ENCODE measurements at regions not wholly inside any gene's neighbourhood (a gene's known extent, or its start where the extent isn't known, plus 50 kb on each side); places are given as distances from the start of the nearest gene placed in this dataset.
"Not testable (repeated sequence)": the region's sequence is repeated elsewhere in the genome, so short reads cannot be mapped to it uniquely, and the experiment has no call there.

- no peak for DNase-seq (ENCODE audit: low spot score)
Observed at GRCh38 chr9:81351166-81351565, 338.2 kb downstream of the TLE1 start.

DNA sequence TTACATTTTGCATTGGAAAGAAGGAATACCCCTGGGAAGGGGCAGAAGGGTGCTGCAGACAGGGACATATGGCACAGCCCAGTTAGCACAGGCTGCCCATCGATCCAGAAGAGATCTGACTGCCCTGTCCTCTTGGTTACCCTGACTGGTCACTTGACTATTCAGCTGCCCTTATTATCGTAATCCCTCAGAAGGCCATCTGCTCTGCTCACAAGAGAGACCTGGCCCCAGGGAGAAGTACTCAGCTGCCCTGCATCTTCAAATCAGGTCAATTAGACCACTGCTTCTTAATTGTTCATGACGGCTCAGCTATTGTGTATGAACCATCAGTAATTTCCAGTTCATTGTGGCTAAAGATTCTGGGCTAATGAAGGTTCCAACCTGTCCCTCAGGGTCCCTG is 345.0 kb downstream of the TLE1 start:
- DNase-seq (ENCODE audit: low spot score) = peak; percentile 34

- DNase-seq (ENCODE audit: low spot score) = no peak
Observed at GRCh38 chr9:81335879-81336421, 353.4 kb downstream of the TLE1 start.

DNA sequence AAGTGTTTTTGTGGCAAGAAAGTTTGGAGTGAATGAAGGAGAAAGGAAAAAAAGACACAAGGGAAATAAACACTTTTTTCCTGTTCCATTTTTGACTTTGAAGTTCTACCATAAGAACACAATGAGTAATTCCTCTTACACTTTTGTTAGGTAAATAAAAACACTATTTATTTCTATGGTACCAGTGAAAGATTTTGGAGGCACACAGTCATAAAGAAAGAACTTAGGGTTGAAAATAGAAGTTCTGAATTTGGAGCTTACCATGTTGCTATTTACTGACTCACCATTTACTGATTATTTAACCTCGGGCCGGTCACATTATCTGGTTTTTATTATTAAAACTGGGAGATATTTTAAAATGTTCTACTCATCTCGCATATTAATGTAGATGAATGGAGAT is 367.8 kb downstream of the TLE1 start:
- DNase-seq (ENCODE audit: low spot score) = no peak

GRCh38 chr9:81320909-81321482 is 368.4 kb downstream of the TLE1 start:
- no peak for DNase-seq (ENCODE audit: low spot score)

GRCh38 chr9:81318571-81318970 is 370.8 kb downstream of the TLE1 start:
- no peak for DNase-seq (ENCODE audit: low spot score)

DNA sequence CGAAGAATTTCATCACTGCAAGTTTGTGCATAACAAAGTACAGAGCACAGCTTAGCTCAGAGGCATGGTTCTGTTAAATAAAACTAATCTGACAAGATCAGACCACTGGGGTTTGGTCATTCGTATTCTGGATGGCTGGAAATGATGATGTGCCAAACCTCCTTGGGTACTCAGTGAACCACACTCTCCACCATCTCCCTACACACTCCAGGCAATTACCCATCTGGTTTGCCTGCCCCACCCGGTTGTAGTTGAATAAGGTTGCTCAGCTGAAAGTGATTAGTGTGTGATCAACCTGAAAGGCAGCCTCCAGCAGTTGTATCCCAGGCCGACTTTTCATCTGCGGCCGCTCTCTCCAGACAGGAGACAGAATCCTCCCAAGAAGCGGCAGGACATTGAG is 371.4 kb downstream of the TLE1 start:
- no peak for DNase-seq (ENCODE audit: low spot score)

DNA sequence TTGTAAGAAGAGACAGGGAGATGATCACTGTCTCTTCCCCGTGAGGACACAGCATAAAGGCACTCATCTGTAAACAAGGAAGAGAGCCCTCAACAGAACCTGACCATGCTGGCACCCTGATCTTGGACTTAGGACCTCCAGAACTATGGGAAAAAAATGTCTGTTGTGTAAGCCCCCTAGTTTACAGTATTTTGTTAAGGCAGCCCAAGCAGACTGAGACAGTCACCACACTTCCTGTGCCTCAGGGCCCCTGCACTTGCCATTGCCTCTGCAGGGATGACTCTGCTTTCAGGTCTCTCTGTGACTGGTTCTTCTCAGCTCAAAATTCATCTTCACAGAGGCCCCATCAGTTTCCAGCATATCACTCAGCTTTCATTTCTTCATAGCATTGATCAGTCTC is 372.1 kb downstream of the TLE1 start:
- no peak for DNase-seq (ENCODE audit: low spot score)

DNA sequence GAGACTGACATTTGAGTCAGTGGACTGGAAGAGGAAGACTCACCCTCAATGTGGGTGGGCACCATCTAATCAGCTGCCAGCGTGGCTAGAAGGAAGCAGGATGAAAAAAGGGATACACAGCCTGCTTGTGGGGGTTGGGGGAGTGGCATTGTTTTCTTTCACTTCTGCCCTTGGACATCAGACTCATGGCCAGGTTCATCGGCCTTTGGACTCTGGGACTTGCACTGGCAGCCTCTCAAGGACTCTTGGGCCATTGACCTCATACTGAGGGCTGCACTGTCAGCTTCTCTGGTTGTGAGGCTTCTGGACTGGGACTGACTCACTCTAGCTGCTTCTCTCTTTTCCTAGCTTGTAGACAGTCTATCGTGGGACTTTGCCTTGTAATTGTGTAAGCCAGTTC is 374.9 kb downstream of the TLE1 start:
- no peak for DNase-seq (ENCODE audit: low spot score)

GRCh38 chr9:81313877-81314276 is 375.5 kb downstream of the TLE1 start:
- DNase-seq (ENCODE audit: low spot score) = no peak

- DNase-seq (ENCODE audit: low spot score) = no peak
Observed at GRCh38 chr9:81312346-81312745, 377.0 kb downstream of the TLE1 start.

GRCh38 chr9:81308404-81308803 is 380.9 kb downstream of the TLE1 start:
- no peak for DNase-seq (ENCODE audit: low spot score)

DNA sequence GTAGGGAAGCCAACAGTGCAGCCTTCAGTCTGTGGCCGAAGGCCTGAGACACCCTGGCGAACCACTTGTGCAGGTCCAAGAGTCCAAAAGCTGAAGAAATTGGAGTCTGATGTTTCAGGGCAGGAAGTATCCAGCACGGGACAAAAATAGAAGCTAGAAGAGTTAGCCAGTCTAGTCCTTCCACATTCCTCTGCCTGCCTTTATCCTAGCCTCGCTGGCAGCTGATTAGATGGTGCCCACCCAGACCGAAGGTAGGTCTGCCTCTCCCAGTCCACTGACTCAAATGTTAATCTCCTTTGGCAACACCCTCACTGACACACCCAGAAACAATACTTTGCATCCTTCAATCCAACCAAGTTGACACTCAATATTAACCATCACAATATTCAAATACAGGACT is 381.6 kb downstream of the TLE1 start:
- not testable (repeated sequence) for DNase-seq (ENCODE audit: low spot score)

DNA sequence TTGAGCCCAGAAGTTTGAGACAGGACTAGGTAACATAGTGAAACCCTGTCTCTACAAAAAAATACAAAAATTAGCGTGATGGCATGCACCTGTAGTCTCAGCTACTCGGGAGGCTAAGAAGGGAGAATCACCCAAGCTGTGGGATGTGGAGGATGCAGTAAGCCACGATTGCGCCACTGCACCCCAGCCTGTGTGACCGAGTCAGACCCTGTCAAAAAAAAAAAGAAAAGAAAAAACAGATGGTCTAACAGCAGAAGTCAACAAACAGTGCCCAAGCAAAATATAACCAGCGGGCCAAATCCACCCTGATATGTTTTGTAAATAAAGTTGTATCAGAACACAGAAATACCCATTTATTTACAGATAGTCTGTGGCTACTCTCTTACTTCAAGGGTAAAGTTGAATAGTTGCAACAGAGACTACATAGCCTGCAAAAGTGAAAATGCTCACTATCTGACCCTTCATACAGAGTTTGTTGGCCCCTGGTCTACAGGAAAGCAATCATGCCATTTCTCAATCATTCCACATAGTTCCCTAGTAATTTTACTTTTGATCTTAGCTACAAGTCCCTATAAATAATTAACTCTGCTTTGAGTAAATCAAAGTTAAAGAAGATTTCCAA is 383.7 kb downstream of the TLE1 start:
- no peak for DNase-seq (ENCODE audit: low spot score)

DNA sequence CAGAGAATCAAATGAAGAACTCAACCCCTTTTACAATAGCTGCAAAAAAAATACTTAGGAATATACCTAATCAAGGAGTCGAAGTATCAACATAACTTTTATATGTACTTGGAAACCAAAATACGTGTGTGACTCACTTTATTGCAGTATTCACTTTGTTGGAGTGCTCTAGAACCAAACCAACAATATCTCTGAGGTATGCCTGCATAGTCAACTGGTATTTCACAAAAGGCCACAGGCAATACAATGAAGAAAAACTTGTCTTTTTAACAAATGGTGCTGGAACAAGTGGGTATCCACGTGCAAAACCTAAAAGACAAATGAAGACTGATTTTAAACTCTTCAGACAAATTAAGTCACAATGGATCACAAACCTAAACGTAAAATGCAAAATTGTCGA is 385.7 kb downstream of the TLE1 start:
- DNase-seq (ENCODE audit: low spot score) = no peak

- no peak for DNase-seq (ENCODE audit: low spot score)
Observed at GRCh38 chr9:81293651-81294050, 395.7 kb downstream of the TLE1 start.

- no peak for DNase-seq (ENCODE audit: low spot score)
Observed at GRCh38 chr9:81292056-81292805, 397.1 kb downstream of the TLE1 start.

GRCh38 chr9:81289622-81290021 is 399.7 kb downstream of the TLE1 start:
- no peak for DNase-seq (ENCODE audit: low spot score)

DNA sequence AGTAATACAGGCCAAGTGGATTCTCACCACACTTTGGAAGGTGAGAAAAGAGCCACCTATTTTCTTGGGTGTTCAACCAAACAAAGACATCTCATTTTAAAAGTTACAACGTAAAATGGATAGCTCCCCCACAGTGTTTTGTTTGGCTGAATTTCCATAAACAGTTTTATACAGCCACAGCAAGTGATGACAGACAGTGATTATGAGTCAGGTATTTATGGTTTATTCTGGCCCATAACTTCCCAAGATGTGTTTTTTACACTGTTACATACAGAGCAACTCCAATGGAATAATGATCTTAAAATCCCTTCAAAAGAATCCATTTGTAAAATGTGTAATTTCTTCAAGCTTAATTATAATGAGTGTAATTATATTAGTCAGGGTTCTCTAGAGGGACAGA is 421.3 kb downstream of the TLE1 start:
- no peak for DNase-seq (ENCODE audit: low spot score)

DNA sequence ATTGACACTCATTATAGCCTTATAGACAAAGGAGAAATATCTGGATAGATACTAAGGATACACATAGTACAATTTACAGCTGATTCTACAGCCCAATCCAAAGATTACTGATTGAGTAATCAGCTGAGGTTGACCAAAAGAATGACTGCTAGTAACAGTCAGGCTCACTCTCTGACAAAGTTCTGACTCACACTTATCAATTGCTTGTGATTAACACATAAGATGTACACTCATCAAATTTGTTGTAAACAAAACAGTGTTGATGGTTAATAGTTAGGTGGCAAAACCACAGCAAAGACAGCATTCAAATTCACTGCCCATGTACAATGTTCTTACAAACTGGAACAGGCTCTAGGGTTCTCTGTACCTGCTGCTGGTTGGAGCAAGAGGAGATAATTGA is 422.7 kb downstream of the TLE1 start:
- no peak for DNase-seq (ENCODE audit: low spot score)

GRCh38 chr9:81266086-81266485 is 423.3 kb downstream of the TLE1 start:
- DNase-seq (ENCODE audit: low spot score) = no peak

- DNase-seq (ENCODE audit: low spot score) = peak; percentile 72
Observed at GRCh38 chr9:81264516-81264915, 424.8 kb downstream of the TLE1 start.

DNA sequence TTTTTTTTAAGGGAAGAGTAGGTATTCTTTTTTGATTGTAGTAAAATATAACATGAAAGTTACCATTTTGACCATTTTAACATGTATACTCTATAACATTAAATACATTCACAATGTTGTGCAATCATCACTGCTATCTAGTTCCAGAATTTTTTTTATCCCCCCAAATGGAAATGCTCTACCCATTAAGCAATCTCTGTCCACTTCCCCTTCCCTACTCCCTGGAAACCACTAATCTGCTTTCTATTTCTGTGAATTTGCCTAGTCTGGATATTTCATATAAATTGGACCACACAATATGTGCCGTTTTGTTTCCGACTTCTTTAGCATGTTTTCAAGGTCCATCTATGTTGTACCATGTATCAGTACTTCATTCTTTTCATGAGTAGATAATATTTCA is 429.5 kb downstream of the TLE1 start:
- no peak for DNase-seq (ENCODE audit: low spot score)

Measured in cerebellar cortex (tissue), 1 donor.